SK-N-SH (cell line): ENCODE measurements at regions not wholly inside any gene's neighbourhood (a gene's known extent, or its start where the extent isn't known, plus 50 kb on each side); places are given as distances from the start of the nearest gene placed in this dataset.

ENCODE experiments used
- CTCF ChIP-seq: fragments of 200-600 bp; sonication (generic); IDR thresholded peaks from 2 replicates; pipeline ENCODE4 v1.6.1; 2017; ENCODE audit warnings: antibody characterized with exemption, mild to moderate bottlenecking, moderate library complexity
- ELF1 ChIP-seq: IDR thresholded peaks from 2 replicates; pipeline ENCODE4 v1.4.0; 2012
- EP300 ChIP-seq, 2 experiments: IDR thresholded peaks; 2 replicates each; pipeline versions ENCODE4 v1.4.0 to v1.6.1; 2012; ENCODE audit warnings: borderline replicate concordance in 1 of 2, low read depth in 1 of 2, low read length in 1 of 2
- EZH2phosphoT487 ChIP-seq: fragments of 200-600 bp; sonication (generic); IDR thresholded peaks from 2 replicates; pipeline ENCODE4 v1.6.1; 2017; ENCODE audit warnings: low read depth, mixed run types, mild to moderate bottlenecking, antibody characterized with exemption, moderate library complexity, borderline replicate concordance
- FOSL2 ChIP-seq: IDR thresholded peaks from 2 replicates; pipeline ENCODE4 v1.4.0; 2012; ENCODE audit warnings: low read depth, mild to moderate bottlenecking, moderate library complexity, borderline replicate concordance
- FOXM1 ChIP-seq: IDR thresholded peaks from 2 replicates; pipeline ENCODE4 v1.4.0; 2012; ENCODE audit warnings: low read depth, mild to moderate bottlenecking
- PBX3 ChIP-seq: IDR thresholded peaks from 2 replicates; pipeline ENCODE4; 2012
- RAD21 ChIP-seq: IDR thresholded peaks from 2 replicates; pipeline ENCODE4 v1.6.1; 2012; ENCODE audit warnings: mild to moderate bottlenecking, low read length
- RXRA ChIP-seq: IDR thresholded peaks from 2 replicates; pipeline ENCODE4 v1.4.0; 2012; ENCODE audit warnings: low read depth, mild to moderate bottlenecking, borderline replicate concordance
- USF1 ChIP-seq: IDR thresholded peaks from 2 replicates; pipeline ENCODE4 v1.4.0; 2012; ENCODE audit warnings: low read depth, borderline replicate concordance

GRCh38 chr12:124442772-124443445, 124.5 kb downstream of the NCOR2 start:
- no peak for TF ChIP-seq EZH2phosphoT487
- no peak for TF ChIP-seq ELF1
- TF ChIP-seq RXRA: no peak
- TF ChIP-seq CTCF: no peak
- TF ChIP-seq RAD21: no peak
- no peak for TF ChIP-seq USF1
- no peak for TF ChIP-seq PBX3
- TF ChIP-seq FOXM1: no peak
- TF ChIP-seq EP300 (IDR thresholded peaks at IDR 0.05; ENCODE audit: borderline replicate concordance in 1 of 2, low read depth in 1 of 2, low read length in 1 of 2): no peak
- no peak for TF ChIP-seq FOSL2
